ENCODE measurements at regions not wholly inside any gene's neighbourhood (a gene's known extent, or its start where the extent isn't known, plus 50 kb on each side); places are given as distances from the start of the nearest gene placed in this dataset.

GRCh38 chr11:70873736-70874412 is 378.5 kb downstream of the SHANK2 start:
- Histone ChIP-seq H3K4me3 (ENCODE audit: low read length) (no peak overlapping the region), H3K9me3 (replicated peaks; ENCODE audit: control insufficient read depth, low read depth, low read length) (no peaks in the 10 kb centered on the region), H3K27ac (ENCODE audit: low read length) (no peak overlapping the region), H3K36me3 (ENCODE audit: control insufficient read depth, insufficient read depth, low read length) (no peaks in the 10 kb centered on the region), H3K4me1 (ENCODE audit: control insufficient read depth, insufficient read depth, low read length) (peaks cover 15% of the 10 kb centered on the region), H3K27me3 (ENCODE audit: control insufficient read depth, insufficient read depth, low read length) (peaks cover 2% of the 10 kb centered on the region)
- peak; percentile 38 for DNase-seq
- WGBS (ENCODE audit: insufficient coverage) = 40% methylated on average over 5 of the region's 6 CpGs

GRCh38 chr11:70876685-70877084 is 375.7 kb downstream of the SHANK2 start:
- no peaks in the 10 kb centered on the region for H3K9me3 ChIP-seq (replicated peaks; ENCODE audit: control insufficient read depth, low read depth, low read length)
- H3K27ac ChIP-seq (ENCODE audit: low read length) = no peak overlapping the region
- WGBS (ENCODE audit: insufficient coverage) = 39% methylated on average over 6 of the region's 7 CpGs
- peaks cover 15% of the 10 kb centered on the region for H3K4me1 ChIP-seq (ENCODE audit: control insufficient read depth, insufficient read depth, low read length)
- peak; percentile 24 for DNase-seq
- H3K4me3 ChIP-seq (ENCODE audit: low read length) = no peak overlapping the region
- no peaks in the 10 kb centered on the region for H3K27me3 ChIP-seq (ENCODE audit: control insufficient read depth, insufficient read depth, low read length)
- H3K36me3 ChIP-seq (ENCODE audit: control insufficient read depth, insufficient read depth, low read length) = no peaks in the 10 kb centered on the region

GRCh38 chr11:70877151-70877550 is 375.2 kb downstream of the SHANK2 start:
- Histone ChIP-seq H3K9me3 (replicated peaks; ENCODE audit: control insufficient read depth, low read depth, low read length) (no peaks in the 10 kb centered on the region), H3K36me3 (ENCODE audit: control insufficient read depth, insufficient read depth, low read length) (no peaks in the 10 kb centered on the region), H3K27ac (ENCODE audit: low read length) (no peak overlapping the region), H3K27me3 (ENCODE audit: control insufficient read depth, insufficient read depth, low read length) (no peaks in the 10 kb centered on the region), H3K4me3 (ENCODE audit: low read length) (no peak overlapping the region), H3K4me1 (ENCODE audit: control insufficient read depth, insufficient read depth, low read length) (peaks cover 11% of the 10 kb centered on the region)
- no peak for DNase-seq
- WGBS (ENCODE audit: insufficient coverage) = 54% methylated on average over 11 of the region's 12 CpGs

GRCh38 chr11:70878366-70878765 is 374.0 kb downstream of the SHANK2 start:
- Histone ChIP-seq H3K36me3 (ENCODE audit: control insufficient read depth, insufficient read depth, low read length) (no peaks in the 10 kb centered on the region), H3K4me1 (ENCODE audit: control insufficient read depth, insufficient read depth, low read length) (peaks cover 15% of the 10 kb centered on the region), H3K27me3 (ENCODE audit: control insufficient read depth, insufficient read depth, low read length) (no peaks in the 10 kb centered on the region), H3K27ac (ENCODE audit: low read length) (no peak overlapping the region), H3K9me3 (replicated peaks; ENCODE audit: control insufficient read depth, low read depth, low read length) (no peaks in the 10 kb centered on the region), H3K4me3 (ENCODE audit: low read length) (no peak overlapping the region)
- WGBS (ENCODE audit: insufficient coverage) = 93% methylated on average over 3 of the region's 7 CpGs
- DNase-seq = no peak

- WGBS (ENCODE audit: insufficient coverage) = 77% methylated on average over 11 of the region's 11 CpGs
- Histone ChIP-seq H3K27me3 (ENCODE audit: control insufficient read depth, insufficient read depth, low read length) (no peaks in the 10 kb centered on the region), H3K36me3 (ENCODE audit: control insufficient read depth, insufficient read depth, low read length) (no peaks in the 10 kb centered on the region)
Observed at GRCh38 chr11:70879601-70880285, 372.6 kb downstream of the SHANK2 start.

GRCh38 chr11:70880416-70880815 is 372.0 kb downstream of the SHANK2 start:
- no peaks in the 10 kb centered on the region for H3K27me3 ChIP-seq (ENCODE audit: control insufficient read depth, insufficient read depth, low read length)
- H3K4me1 ChIP-seq (ENCODE audit: control insufficient read depth, insufficient read depth, low read length) = peaks cover 31% of the 10 kb centered on the region
- 92% methylated on average over 3 of the region's 5 CpGs for WGBS (ENCODE audit: insufficient coverage)
- no peak for DNase-seq
- H3K9me3 ChIP-seq (replicated peaks; ENCODE audit: control insufficient read depth, low read depth, low read length) = no peaks in the 10 kb centered on the region
- no peak overlapping the region for H3K4me3 ChIP-seq (ENCODE audit: low read length)
- H3K36me3 ChIP-seq (ENCODE audit: control insufficient read depth, insufficient read depth, low read length) = no peaks in the 10 kb centered on the region
- H3K27ac ChIP-seq (ENCODE audit: low read length) = no peak overlapping the region

More at GRCh38 chr11:70879601-70880285, 372.6 kb downstream of the SHANK2 start:
- H3K4me1 ChIP-seq (ENCODE audit: control insufficient read depth, insufficient read depth, low read length) = peaks cover 26% of the 10 kb centered on the region
- H3K27ac ChIP-seq (ENCODE audit: low read length) = no peak overlapping the region
- no peak overlapping the region for H3K4me3 ChIP-seq (ENCODE audit: low read length)
- no peaks in the 10 kb centered on the region for H3K9me3 ChIP-seq (replicated peaks; ENCODE audit: control insufficient read depth, low read depth, low read length)
- no peak for DNase-seq

GRCh38 chr11:70881948-70882715 is 370.2 kb downstream of the SHANK2 start:
- H3K27me3 ChIP-seq (ENCODE audit: control insufficient read depth, insufficient read depth, low read length) = no peaks in the 10 kb centered on the region
- DNase-seq = no peak
- WGBS (ENCODE audit: insufficient coverage) = 60% methylated on average over 6 of the region's 8 CpGs

GRCh38 chr11:70882716-70883085 is 369.7 kb downstream of the SHANK2 start:
- Histone ChIP-seq H3K27ac (ENCODE audit: low read length) (no peak overlapping the region), H3K36me3 (ENCODE audit: control insufficient read depth, insufficient read depth, low read length) (no peaks in the 10 kb centered on the region), H3K9me3 (replicated peaks; ENCODE audit: control insufficient read depth, low read depth, low read length) (no peaks in the 10 kb centered on the region), H3K27me3 (ENCODE audit: control insufficient read depth, insufficient read depth, low read length) (no peaks in the 10 kb centered on the region), H3K4me3 (ENCODE audit: low read length) (no peak overlapping the region), H3K4me1 (ENCODE audit: control insufficient read depth, insufficient read depth, low read length) (peaks cover 35% of the 10 kb centered on the region)
- no peak for DNase-seq
- WGBS (ENCODE audit: insufficient coverage) = 61% methylated on average over 8 of the region's 9 CpGs

More at GRCh38 chr11:70881948-70882715, 370.2 kb downstream of the SHANK2 start:
- H3K4me1 ChIP-seq (ENCODE audit: control insufficient read depth, insufficient read depth, low read length) = peaks cover 35% of the 10 kb centered on the region
- no peak overlapping the region for H3K27ac ChIP-seq (ENCODE audit: low read length)
- H3K36me3 ChIP-seq (ENCODE audit: control insufficient read depth, insufficient read depth, low read length) = no peaks in the 10 kb centered on the region
- no peak overlapping the region for H3K4me3 ChIP-seq (ENCODE audit: low read length)
- H3K9me3 ChIP-seq (replicated peaks; ENCODE audit: control insufficient read depth, low read depth, low read length) = no peaks in the 10 kb centered on the region

- peaks cover 35% of the 10 kb centered on the region for H3K4me1 ChIP-seq (ENCODE audit: control insufficient read depth, insufficient read depth, low read length)
- 80% methylated on average over 10 of the region's 11 CpGs for WGBS (ENCODE audit: insufficient coverage)
- H3K9me3 ChIP-seq (replicated peaks; ENCODE audit: control insufficient read depth, low read depth, low read length) = no peaks in the 10 kb centered on the region
- no peak overlapping the region for H3K4me3 ChIP-seq (ENCODE audit: low read length)
- no peaks in the 10 kb centered on the region for H3K27me3 ChIP-seq (ENCODE audit: control insufficient read depth, insufficient read depth, low read length)
- peak overlapping the region; percentile 67 for H3K27ac ChIP-seq (ENCODE audit: low read length)
- no peak for DNase-seq
- H3K36me3 ChIP-seq (ENCODE audit: control insufficient read depth, insufficient read depth, low read length) = no peaks in the 10 kb centered on the region
Observed at GRCh38 chr11:70883323-70883940, 368.9 kb downstream of the SHANK2 start.
